Stomach (tissue), 8 donors: ENCODE measurements at regions not wholly inside any gene's neighbourhood (a gene's known extent, or its start where the extent isn't known, plus 50 kb on each side); places are given as distances from the start of the nearest gene placed in this dataset.

Experiments
- DNase-seq, 2 donors: peaks; one replicate each; pipeline versions ENCODE4 v3.0.0 to v3.0.0-alpha.2; 2013 to 2019
- H3K27ac ChIP-seq, 5 donors: fragments of 200-600 bp in 4 of 5; sonication (generic) in 4 of 5; one replicate each; pipeline ENCODE4 v1.5.1; 2013 to 2019; ENCODE audit warnings: mild to moderate bottlenecking in 1 of 5, moderate library complexity in 1 of 5
- H3K27me3 ChIP-seq, 3 donors: fragments of 200-600 bp; sonication (generic); one replicate each; pipeline ENCODE4 v1.5.1; 2017 to 2019; ENCODE audit warnings: mixed run types in 1 of 3
- H3K36me3 ChIP-seq, 4 donors: fragments of 200-600 bp; sonication (generic); 1 replicate in 3 of 4; 2 replicates in 1 of 4; pipeline ENCODE4 v1.5.1; 2016 to 2019
- H3K4me1 ChIP-seq, 4 donors: fragments of 200-600 bp; sonication (generic); one replicate each; pipeline ENCODE4 v1.5.1; 2016 to 2019
- H3K4me3 ChIP-seq, 4 donors: fragments of 200-600 bp; sonication (generic) in 3 of 4; one replicate each; pipeline ENCODE4 v1.5.1; 2016 to 2019; ENCODE audit warnings: mild to moderate bottlenecking in 1 of 4
- H3K9me3 ChIP-seq, 4 donors: fragments of 200-600 bp; sonication (generic); one replicate each; pipeline ENCODE4 v1.5.1; 2016 to 2019
- CTCF ChIP-seq, 7 experiments: fragments of 450-650 bp in 4 of 7; fragments of 200-600 bp in 3 of 7; sonication (generic) in 3 of 7; IDR thresholded peaks; one replicate each; pipeline ENCODE4 v1.5.1; 2016 to 2019; ENCODE audit warnings: antibody characterized with exemption in 7 of 7, control low read depth in 2 of 7, mild to moderate bottlenecking in 1 of 7
- EP300 ChIP-seq: sonication (generic); formaldehyde crosslinking; IDR thresholded peaks from one replicate; pipeline ENCODE4 v1.6.1; 2017; ENCODE audit warnings: antibody characterized with exemption
- POLR2A ChIP-seq, 4 donors: fragments of 450-650 bp; IDR thresholded peaks; one replicate each; pipeline ENCODE4 v1.6.1; 2016; ENCODE audit warnings: antibody characterized with exemption in 4 of 4, control low read depth in 2 of 4, mild to moderate bottlenecking in 1 of 4, moderate library complexity in 1 of 4
- POLR2AphosphoS5 ChIP-seq, 3 donors: sonication (generic); formaldehyde crosslinking; IDR thresholded peaks; one replicate each; pipeline ENCODE4 v1.6.1; 2016; ENCODE audit warnings: antibody characterized with exemption in 3 of 3
- WGBS, 5 donors: extraction: QIAGEN DNeasy Blood & Tissue Kit in 3 of 5; methylation state at CpG; one replicate each; pipeline versions ENCODE4 v1.1.5 to v1.1.7; 2013 to 2018; 5-methylcytosine and 5-hydroxymethylcytosine counted together
- intact Hi-C: fragments of 100-400 bp; cut with DNase I; formaldehyde crosslinking; loops from one replicate; pipeline ENCODE4 v1.15.1; 2023; ENCODE audit warnings: low total_unique reads
- donor health status: healthy with polysubstance abuse.
- donor health status: Bipolar disorder and iron deficiency.
- donor health status: healthy.

GRCh38 chr21:25297117-25297516, 310.2 kb downstream of the MRPL39 start:
- intact Hi-C loops, result no loop called here

GRCh38 chr21:25296252-25296651, 311.0 kb downstream of the MRPL39 start:
- no peak for DNase-seq
- Histone ChIP-seq H3K4me1 (no peaks in the 10 kb centered on the region), H3K27ac (no peak overlapping the region), H3K9me3 (no peaks in the 10 kb centered on the region), H3K36me3 (no peaks in the 10 kb centered on the region), H3K4me3 (no peak overlapping the region), H3K27me3 (no peaks in the 10 kb centered on the region)
- 45 to 68% (median 61%) methylated on average over 5 of the region's 5 CpGs for WGBS, 5 donors
- intact Hi-C loops, result no loop called here
- TF ChIP-seq POLR2A (IDR thresholded peaks at IDR 0.05) (no peak), EP300 (no peak), POLR2AphosphoS5 (IDR thresholded peaks at IDR 0.05) (no peak), CTCF (IDR thresholded peaks at IDR 0.05) (no peak)

More at GRCh38 chr21:25297117-25297516, 310.2 kb downstream of the MRPL39 start:
- Histone ChIP-seq H3K36me3 (no peaks in the 10 kb centered on the region), H3K27me3 (no peaks in the 10 kb centered on the region), H3K9me3 (no peaks in the 10 kb centered on the region), H3K4me3 (no peak overlapping the region), H3K27ac (no peak overlapping the region), H3K4me1 (no peaks in the 10 kb centered on the region)
- DNase-seq, result no peak
- WGBS, 5 donors, result 33 to 55% (median 51%) methylated on average over 1 of the region's 1 CpG
- no peak for TF ChIP-seq POLR2AphosphoS5 (IDR thresholded peaks at IDR 0.05)
- TF ChIP-seq EP300, result no peak
- TF ChIP-seq CTCF (IDR thresholded peaks at IDR 0.05), result no peak
- TF ChIP-seq POLR2A (IDR thresholded peaks at IDR 0.05), result no peak

GRCh38 chr21:25292396-25292795, 314.9 kb downstream of the MRPL39 start:
- TF ChIP-seq CTCF (IDR thresholded peaks at IDR 0.05), result no peak
- intact Hi-C loops, result no loop called here
- Histone ChIP-seq H3K9me3 (no peaks in the 10 kb centered on the region), H3K27ac (no peak overlapping the region), H3K4me1 (no peaks in the 10 kb centered on the region), H3K4me3 (no peak overlapping the region), H3K27me3 (no peaks in the 10 kb centered on the region), H3K36me3 (no peaks in the 10 kb centered on the region)
- WGBS, 5 donors, result 78 to 87% (median 82%) methylated on average over 6 of the region's 6 CpGs
- no peak for DNase-seq

GRCh38 chr21:25283720-25284119, 323.6 kb downstream of the MRPL39 start:
- no peaks in the 10 kb centered on the region for H3K4me1 ChIP-seq
- no peak overlapping the region for H3K27ac ChIP-seq
- WGBS, 5 donors, result 61 to 71% (median 65%) methylated on average over 6 of the region's 6 CpGs
- H3K4me3 ChIP-seq, result no peak overlapping the region
- DNase-seq, result peak in 1 of 2 donors; percentile 20
- peak in 1 of 7 experiments; percentile 12 for TF ChIP-seq CTCF (IDR thresholded peaks at IDR 0.05)
- TF ChIP-seq POLR2AphosphoS5 (IDR thresholded peaks at IDR 0.05), result no peak
- H3K27me3 ChIP-seq, result no peaks in the 10 kb centered on the region
- intact Hi-C loops, result no loop called here
- H3K36me3 ChIP-seq, result no peaks in the 10 kb centered on the region
- H3K9me3 ChIP-seq, result no peaks in the 10 kb centered on the region

GRCh38 chr21:25281134-25281533, 326.1 kb downstream of the MRPL39 start:
- Histone ChIP-seq H3K36me3 (no peaks in the 10 kb centered on the region), H3K4me1 (no peaks in the 10 kb centered on the region), H3K27me3 (no peaks in the 10 kb centered on the region), H3K9me3 (no peaks in the 10 kb centered on the region), H3K4me3 (no peak overlapping the region), H3K27ac (no peak overlapping the region)
- no peak for TF ChIP-seq POLR2A (IDR thresholded peaks at IDR 0.05)
- TF ChIP-seq CTCF (IDR thresholded peaks at IDR 0.05), result no peak
- TF ChIP-seq POLR2AphosphoS5 (IDR thresholded peaks at IDR 0.05), result no peak
- DNase-seq, result no peak
- intact Hi-C loops, result no loop called here
